Kidney (tissue), 13 donors: ENCODE measurements at regions not wholly inside any gene's neighbourhood (a gene's known extent, or its start where the extent isn't known, plus 50 kb on each side); places are given as distances from the start of the nearest gene placed in this dataset.
"Not testable (repeated sequence)": the region's sequence is repeated elsewhere in the genome, so short reads cannot be mapped to it uniquely, and the experiment has no call there.

Experiments used
- DNase-seq, 5 donors: peaks; one replicate each; pipeline ENCODE4 v3.0.0-alpha.2; 2013 to 2020
- FAIRE-seq: peaks from 2 replicates; lab custom pipeline; 2012; peaks lifted over from hg19 to GRCh38; lab: Jason Lieb, UNC
- H3K27ac ChIP-seq, 2 donors: one replicate each; pipeline ENCODE4 v1.7.0; 2013; ENCODE audit warnings: low read depth in 2 of 2, low read length in 2 of 2, inconsistent platforms in 1 of 2
- H3K27me3 ChIP-seq: one replicate; pipeline ENCODE4 v1.7.1; 2013; ENCODE audit warnings: low read length, inconsistent platforms; ENCODE audit not compliant: control insufficient read depth, insufficient read depth
- H3K36me3 ChIP-seq, 3 donors: one replicate each; pipeline versions ENCODE4 v1.7.0 to v1.7.1; 2013; ENCODE audit warnings: low read length in 3 of 3, control low read depth in 1 of 3, inconsistent platforms in 1 of 3; ENCODE audit not compliant: insufficient read depth in 3 of 3, control insufficient read depth in 2 of 3
- H3K4me1 ChIP-seq, 3 donors: one replicate each; pipeline versions ENCODE4 v1.7.0 to v1.7.1; 2013; ENCODE audit warnings: low read length in 3 of 3, inconsistent platforms in 1 of 3, low read depth in 1 of 3; ENCODE audit not compliant: control insufficient read depth in 2 of 3, insufficient read depth in 2 of 3
- H3K4me3 ChIP-seq, 3 donors: one replicate each; pipeline versions ENCODE4 v1.7.0 to v1.8.1; 2013; ENCODE audit warnings: low read length in 3 of 3, control low read depth in 1 of 3, inconsistent platforms in 1 of 3
- H3K9ac ChIP-seq, 3 donors: one replicate each; pipeline versions ENCODE4 v1.7.0 to v1.7.1; 2013; ENCODE audit warnings: low read length in 3 of 3, control low read depth in 1 of 3, inconsistent platforms in 1 of 3
- H3K9me3 ChIP-seq, 3 donors: one replicate each; pipeline versions ENCODE4 v1.7.0 to v1.7.1; 2013; ENCODE audit warnings: low read length in 3 of 3, control low read depth in 1 of 3, inconsistent platforms in 1 of 3; ENCODE audit not compliant: control insufficient read depth in 2 of 3, insufficient read depth in 1 of 3
- CTCF ChIP-seq: IDR thresholded peaks from 3 replicates; pipeline ENCODE4 v1.5.1; 2012; ENCODE audit warnings: mild to moderate bottlenecking, moderate library complexity, borderline replicate concordance; ENCODE audit not compliant: insufficient read depth; ENCODE audit errors: extremely low read depth
- intact Hi-C: fragments of 100-400 bp; cut with DNase I; formaldehyde crosslinking; loops from one replicate; pipeline ENCODE4 v1.11.1; 2022
- donor health status: control.
- donor health status: control.
- donor health status: control.
- donor health status: control.
- donor health status: control.
- donor health status: DM: yes; HTN: yes; CAD: no.
- donor health status: Normal renal cell carcinoma (clear cell type).

- FAIRE-seq, result no peak
- H3K4me3 ChIP-seq, result no peak overlapping the region
These were observed 430.9 kb downstream of the BRD1 start for GRCh38 chr22:49396817-49397216.

GRCh38 chr22:49395617-49396016 lies 432.1 kb downstream of the BRD1 start:
- TF ChIP-seq CTCF, result no peak
- Histone ChIP-seq H3K36me3 (no peaks in the 10 kb centered on the region), H3K9me3 (no peaks in the 10 kb centered on the region), H3K27ac (no peak overlapping the region), H3K4me3 (no peak overlapping the region), H3K9ac (no peak overlapping the region), H3K4me1 (no peaks in the 10 kb centered on the region), H3K27me3 (no peaks in the 10 kb centered on the region)
- FAIRE-seq (no peak), DNase-seq (no peak)
- intact Hi-C loops, result no loop called here

More at GRCh38 chr22:49396817-49397216, 430.9 kb downstream of the BRD1 start:
- intact Hi-C loops, result no loop called here
- TF ChIP-seq CTCF, result no peak
- Histone ChIP-seq H3K9me3 (no peaks in the 10 kb centered on the region), H3K36me3 (no peaks in the 10 kb centered on the region), H3K27me3 (no peaks in the 10 kb centered on the region), H3K9ac (no peak overlapping the region), H3K4me1 (no peaks in the 10 kb centered on the region), H3K27ac (no peak overlapping the region)
- DNase-seq, result no peak

- H3K4me3 ChIP-seq, H3K27ac ChIP-seq, intact Hi-C loops, H3K27me3 ChIP-seq, H3K9me3 ChIP-seq, DNase-seq, H3K36me3 ChIP-seq, H3K4me1 ChIP-seq, H3K9ac ChIP-seq, FAIRE-seq: not testable (repeated sequence)
These were observed 432.6 kb downstream of the BRD1 start for GRCh38 chr22:49395062-49395461.

- Histone ChIP-seq H3K9ac (no peak overlapping the region), H3K27me3 (no peaks in the 10 kb centered on the region), H3K4me1 (no peaks in the 10 kb centered on the region), H3K27ac (no peak overlapping the region), H3K4me3 (no peak overlapping the region), H3K36me3 (no peaks in the 10 kb centered on the region), H3K9me3 (no peaks in the 10 kb centered on the region)
- TF ChIP-seq CTCF, result no peak
- intact Hi-C loops, result no loop called here
- no peak for FAIRE-seq
- DNase-seq, result no peak
These were observed 433.4 kb downstream of the BRD1 start for GRCh38 chr22:49394116-49394785.
